Activated CD4-positive, CD25-positive, alpha-beta regulatory T cell treated with anti-CD3 and anti-CD28 coated beads, Interleukin-2, amount 50 U/mL, for 72 hours (primary cell): ENCODE measurements at regions not wholly inside any gene's neighbourhood (a gene's known extent, or its start where the extent isn't known, plus 50 kb on each side); places are given as distances from the start of the nearest gene placed in this dataset.

ENCODE experiments used
- DNase-seq: peaks from one replicate; pipeline ENCODE4 v3.0.0; 2021

GRCh38 chr2:118557791-118558190 lies 289.7 kb downstream of the EN1 start:
- DNase-seq: no peak

GRCh38 chr2:118557016-118557415 lies 290.4 kb downstream of the EN1 start:
- no peak for DNase-seq

DNA sequence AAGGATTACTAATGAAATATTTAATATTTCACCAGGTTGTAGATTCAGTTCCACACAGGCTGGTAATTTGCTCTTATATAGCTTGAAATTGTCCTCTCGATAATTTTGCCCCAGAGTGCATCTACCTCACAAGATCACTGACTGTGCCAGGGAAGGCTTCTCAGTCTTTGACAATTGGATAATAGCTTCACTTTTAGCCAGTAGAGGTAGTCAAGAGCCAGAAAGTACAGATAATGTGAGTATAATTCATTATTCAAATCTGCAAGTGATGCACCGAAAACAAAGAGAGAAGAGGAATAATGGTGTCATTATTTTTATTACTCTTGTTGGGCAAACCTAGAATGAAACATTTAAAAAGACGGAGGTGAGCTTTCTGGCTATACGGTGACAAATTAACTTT lies 292.8 kb downstream of the EN1 start:
- DNase-seq: no peak

DNA sequence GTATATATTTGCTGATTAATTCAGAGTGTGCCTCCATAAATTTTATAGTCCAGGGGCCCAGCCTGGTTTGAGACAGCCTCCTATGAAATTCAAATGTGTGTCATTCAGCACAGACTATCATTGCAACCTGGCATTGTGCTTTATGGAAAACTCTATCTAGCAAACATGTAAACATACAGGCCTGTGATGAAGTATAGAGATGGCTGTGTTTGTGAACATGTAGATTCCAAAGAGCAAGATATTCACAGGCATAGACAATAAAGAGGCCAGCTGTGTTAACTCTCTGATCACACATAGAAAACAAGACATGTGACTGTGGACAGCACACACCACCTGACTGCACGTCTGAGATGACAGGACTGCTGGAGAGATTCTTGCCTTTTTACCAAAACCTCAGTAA lies 297.9 kb downstream of the EN1 start:
- no peak for DNase-seq

DNA sequence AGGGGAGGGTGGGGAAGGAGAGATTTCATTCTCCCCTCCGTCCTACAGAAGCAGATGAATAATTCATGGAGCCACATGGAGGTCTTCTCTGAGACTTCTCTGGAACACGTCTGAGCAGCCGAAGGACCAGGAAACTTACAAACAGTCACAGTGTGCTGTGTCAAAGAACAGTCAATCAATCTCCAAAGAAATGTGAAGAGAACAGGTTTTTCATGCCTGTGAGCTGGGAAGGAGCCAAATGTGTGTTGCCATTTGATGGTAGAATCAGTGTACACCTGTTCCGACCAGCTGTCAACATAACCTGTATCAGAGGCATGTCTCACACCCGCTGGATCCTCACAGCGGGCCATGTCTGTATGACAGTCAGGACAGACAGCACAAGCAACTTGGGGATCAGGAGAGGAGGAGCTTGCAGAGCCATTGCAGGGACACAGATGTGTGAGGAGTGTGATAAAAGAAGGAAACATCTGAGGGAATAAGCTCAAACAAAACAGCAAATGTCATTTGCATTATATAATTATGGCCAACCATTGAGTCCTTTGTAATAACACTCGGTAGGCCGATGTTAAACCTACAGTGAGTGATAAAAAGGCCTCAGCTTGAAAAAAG lies 298.5 kb downstream of the EN1 start:
- no peak for DNase-seq

DNA sequence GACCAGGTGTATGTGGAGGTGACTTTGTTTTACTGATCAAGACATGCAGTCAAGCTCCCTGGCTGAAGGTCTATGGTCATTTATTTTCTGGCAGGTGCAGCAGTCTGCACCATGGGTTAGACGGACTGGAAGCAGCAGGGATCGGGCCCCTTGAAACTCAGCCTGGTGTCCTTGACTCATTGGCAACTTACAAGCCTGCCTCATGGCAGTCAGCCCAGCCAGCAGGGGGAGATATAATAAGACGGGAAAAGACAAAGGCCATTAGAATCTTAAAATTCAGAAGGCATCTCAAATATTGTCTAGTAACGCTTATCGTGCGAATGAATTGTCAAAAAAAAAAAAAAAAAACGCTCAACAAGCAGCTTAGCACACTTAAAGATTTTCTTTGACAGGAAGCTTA lies 308.2 kb downstream of the EN1 start:
- no peak for DNase-seq

GRCh38 chr2:118536306-118536705 lies 311.1 kb downstream of the EN1 start:
- no peak for DNase-seq

GRCh38 chr2:118535818-118536212 lies 311.6 kb downstream of the EN1 start:
- no peak for DNase-seq

- DNase-seq: no peak
Observed at GRCh38 chr2:118535171-118535817, 312.2 kb downstream of the EN1 start.

DNA sequence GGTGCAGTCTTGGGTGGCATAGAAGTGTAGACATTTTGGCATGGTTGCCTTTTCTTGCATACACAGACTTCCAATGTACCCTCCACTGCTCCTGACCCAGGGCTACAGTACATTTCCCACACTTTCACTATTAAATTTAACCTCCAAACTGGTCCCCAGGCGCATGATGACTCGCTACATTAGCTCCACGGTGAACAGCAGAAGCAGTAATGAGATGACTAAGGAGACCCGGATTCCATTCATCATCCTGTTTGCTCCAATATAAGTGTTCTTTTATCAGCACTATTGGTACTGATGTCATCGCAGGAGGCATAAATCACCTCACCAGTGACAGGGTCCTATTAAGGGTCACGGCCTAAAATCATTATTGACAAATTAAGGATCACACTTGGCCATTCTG lies 316.5 kb downstream of the EN1 start:
- DNase-seq: no peak

DNA sequence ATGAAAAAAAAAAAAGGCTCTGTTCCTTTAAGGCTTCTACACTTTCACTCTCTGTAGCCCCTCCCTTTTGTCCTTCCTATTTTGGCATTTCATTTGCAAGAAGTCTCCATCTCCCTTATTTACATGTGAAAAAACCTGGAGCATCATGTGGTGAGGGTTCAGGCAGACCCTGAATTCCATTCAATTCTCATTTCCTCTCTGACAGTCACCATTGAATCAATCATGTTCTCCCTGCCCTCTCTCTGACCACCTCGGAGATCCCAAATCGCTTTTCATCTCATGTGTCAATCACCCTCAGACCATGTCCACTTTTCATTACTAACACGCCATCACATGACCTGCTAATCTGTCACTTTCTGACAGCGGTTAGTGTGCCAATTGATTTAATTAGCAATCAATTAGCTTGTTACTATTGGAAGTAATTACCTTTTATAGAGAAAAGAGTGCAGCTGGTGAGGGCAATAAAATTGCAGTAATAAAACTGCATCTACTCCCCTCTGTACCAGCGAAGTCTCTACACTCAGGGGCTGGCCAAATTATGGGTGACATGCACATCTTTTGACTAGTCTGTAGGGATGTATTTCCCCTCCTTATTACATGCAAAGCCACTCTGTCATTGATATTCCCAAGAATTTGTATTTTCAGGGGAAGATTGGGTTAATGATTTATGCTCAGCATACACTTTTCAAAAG lies 317.4 kb downstream of the EN1 start:
- DNase-seq: no peak

DNA sequence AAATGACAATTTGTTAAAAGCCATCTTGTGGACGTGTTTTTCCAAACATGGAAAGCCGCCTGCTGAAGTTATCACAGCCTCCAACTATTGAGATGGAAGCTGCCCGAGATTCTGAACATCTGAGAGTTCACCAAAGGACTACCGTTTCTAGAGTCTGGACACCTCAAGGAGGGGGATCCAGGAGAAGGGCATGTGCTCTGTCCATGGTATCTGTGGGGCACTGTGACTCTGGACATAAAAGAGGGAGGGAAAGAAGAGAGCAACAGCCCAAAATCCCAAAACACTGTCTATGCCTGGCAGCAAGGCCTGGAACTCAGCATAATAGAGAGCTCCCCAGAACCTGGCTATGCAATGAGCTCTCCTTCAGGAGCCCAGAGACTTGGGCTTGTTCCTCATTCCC lies 319.9 kb downstream of the EN1 start:
- DNase-seq: no peak

DNA sequence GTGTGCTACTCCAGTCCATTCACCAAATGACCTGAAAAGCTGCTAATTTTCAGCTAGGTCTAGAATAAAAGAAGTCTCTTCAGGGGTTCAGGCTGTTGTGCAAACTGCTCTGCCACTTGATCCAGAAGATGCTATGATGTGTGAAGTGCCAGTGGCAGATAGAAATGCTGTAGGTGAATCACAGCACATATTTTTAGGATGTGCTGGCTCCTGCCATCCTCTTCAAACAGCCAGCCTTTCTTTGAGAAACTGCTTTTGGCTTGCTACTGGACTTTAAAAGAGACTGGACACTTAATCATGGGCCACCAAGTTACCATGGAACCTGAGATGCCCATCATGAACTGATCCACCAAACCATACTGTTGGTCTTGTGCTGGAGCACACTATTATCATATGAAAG lies 322.1 kb downstream of the EN1 start:
- no peak for DNase-seq

DNA sequence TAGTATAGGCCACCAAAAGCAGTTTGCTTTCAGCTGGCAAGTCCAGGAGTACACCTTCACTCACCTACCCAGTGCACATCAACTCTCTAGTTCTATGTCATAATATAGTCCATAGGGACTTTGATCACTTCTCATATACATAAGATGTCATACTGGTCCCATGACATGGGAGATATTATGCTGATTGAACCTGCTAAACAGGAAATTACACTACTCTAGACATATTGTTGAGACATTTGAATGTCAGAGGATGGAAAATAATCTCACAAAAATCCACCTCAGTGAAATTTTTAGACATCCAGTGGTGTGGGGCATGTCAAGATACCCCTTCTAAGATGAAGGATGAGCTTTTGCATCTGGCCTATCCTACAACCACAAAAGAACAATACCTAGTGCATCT lies 322.5 kb downstream of the EN1 start:
- DNase-seq: no peak

- no peak for DNase-seq
Observed at GRCh38 chr2:118523761-118524160, 323.7 kb downstream of the EN1 start.

DNA sequence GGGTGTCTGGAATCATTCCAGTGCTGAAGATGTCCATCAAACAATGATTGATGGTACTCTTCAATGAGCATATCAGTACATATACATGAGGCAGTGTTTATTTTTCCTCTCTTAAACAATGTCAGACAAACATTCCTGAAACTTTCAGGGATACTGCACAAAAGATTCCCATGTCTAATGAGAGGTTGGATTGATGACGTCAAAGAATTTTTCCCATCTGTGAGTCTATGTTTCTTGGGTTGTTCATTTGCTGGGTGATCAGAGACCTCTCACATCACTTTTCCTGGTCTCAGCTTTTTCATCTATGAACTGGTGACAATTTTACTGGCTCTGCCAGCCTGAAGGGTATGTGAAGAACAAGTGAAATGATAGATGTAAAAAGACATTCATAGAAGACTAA lies 325.5 kb downstream of the EN1 start:
- DNase-seq: no peak

DNA sequence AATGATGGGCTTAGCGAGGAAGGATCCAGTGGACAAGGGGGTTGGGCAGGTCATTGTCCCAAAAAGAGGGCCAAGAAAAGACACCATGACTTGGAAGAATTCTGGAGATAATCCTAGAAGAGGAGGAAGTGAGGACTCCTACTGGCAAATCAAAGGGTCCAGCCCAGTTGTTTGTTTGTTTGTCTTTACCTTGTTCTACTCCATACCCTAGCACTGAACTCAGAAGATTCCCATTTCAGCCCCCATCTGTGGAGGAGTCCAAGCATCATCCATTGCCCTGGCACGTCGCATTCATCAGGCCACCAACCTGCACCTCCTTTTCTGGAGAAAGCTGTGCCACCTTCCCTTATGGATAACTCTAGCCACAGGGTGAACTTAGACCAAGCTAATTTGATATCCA lies 326.2 kb downstream of the EN1 start:
- no peak for DNase-seq

DNA sequence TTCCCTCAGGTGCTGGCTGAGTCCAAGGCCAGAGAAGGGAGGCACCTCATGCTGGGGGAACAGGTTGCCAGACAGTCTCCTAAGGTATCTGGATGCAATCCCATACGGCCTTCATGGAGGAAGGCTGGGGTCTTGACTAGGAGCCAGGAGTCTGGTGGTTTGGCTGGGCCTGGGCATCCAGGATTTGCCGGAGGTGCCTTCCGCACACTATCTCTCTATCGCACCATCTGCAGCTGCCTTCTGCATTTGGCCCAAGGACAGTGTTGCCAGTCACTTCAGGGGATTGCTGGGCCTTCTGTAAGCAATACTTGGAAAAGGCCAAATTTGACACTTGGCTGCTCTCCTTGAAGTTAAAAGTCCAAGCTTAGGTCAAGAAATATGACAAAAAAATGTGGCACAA lies 327.2 kb downstream of the EN1 start:
- DNase-seq: no peak

GRCh38 chr2:118519511-118519910 lies 327.9 kb downstream of the EN1 start:
- DNase-seq: no peak

DNA sequence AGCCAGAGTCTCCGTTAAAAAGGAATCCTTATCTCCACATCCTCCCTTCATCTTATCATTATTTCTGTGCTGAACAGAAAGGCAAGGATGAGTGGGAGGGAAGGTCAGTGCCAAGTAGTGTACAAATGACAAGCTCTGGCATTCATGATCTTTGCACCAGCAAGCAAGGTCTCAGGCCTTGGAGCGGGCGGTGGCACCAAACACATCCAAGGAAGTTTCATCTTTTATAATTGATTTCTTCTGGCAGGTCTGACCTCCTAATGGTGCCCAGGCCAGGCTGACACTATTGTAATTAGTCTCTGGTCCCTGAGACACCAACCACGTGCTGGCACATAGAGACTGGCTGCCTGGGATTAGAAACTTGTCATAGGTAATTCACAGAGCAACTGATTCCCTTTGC lies 336.6 kb downstream of the EN1 start:
- no peak for DNase-seq

DNA sequence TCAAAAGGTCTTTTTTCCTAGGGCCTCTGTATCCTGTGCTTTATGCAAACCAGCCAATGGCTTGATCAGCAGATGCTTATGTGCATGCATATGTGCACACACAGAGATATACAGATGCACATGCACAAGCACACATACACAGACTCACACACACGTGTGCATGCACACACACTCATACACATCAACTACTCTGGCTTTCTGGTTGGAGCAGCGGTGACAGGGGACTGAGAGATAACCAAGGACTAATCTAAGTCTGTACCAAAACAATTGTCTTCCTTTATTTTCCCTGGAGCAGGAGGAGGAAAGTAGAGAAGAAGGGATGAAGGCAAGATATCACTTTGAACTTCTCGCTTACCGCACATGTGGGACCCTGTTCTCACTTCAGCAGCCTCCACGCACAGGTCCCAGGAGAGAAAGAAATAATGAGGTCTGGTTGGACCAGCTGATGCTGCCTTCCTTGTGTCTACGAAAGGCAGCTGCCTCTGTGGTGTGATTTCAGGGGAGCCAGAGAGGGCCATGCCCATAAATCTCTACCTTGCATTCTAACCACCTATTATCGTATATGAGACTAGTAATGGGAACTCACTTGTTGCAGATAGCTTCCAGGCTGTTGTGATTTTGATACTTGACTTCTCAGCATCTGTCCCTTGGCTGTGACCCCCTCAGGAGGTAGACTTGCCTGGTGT lies 338.0 kb downstream of the EN1 start:
- no peak for DNase-seq

DNA sequence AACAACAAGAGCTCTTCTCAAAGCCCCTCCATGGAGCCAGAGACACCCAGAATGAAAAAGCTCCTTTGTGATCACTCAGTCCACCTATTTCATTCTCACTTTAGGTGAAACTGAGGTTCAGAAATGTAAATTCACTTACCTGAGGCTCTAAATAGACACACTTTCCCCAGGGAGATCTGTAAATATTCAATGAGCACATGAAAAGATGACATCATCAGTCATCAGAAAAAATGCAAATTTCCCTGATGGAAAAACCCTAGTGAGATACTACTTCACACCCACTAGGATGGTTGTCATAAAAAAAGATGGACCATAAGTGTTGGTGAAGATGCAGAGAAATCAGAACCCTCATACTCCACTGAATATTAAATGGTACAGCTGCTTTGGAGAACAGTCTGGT lies 339.2 kb downstream of the EN1 start:
- DNase-seq: no peak

GRCh38 chr2:118505436-118505835 lies 342.0 kb downstream of the EN1 start:
- DNase-seq: no peak

GRCh38 chr2:118502106-118502505 lies 345.3 kb downstream of the EN1 start:
- no peak for DNase-seq
